OCI-LY7 (cell line): ENCODE measurements at regions not wholly inside any gene's neighbourhood (a gene's known extent, or its start where the extent isn't known, plus 50 kb on each side); places are given as distances from the start of the nearest gene placed in this dataset.
"Not testable (repeated sequence)": the region's sequence is repeated elsewhere in the genome, so short reads cannot be mapped to it uniquely, and the experiment has no call there.

ENCODE experiments used
- BruUV-seq: library from RNA; stranded (reverse); fragments of 400-500 nt; replicated peaks from 2 replicates; lab custom pipeline; 2021; lab: Mats Ljungman, UMichigan
- CTCF ChIA-PET: fragments of 300-600 bp; sonication (Branson Sonifier 250); formaldehyde crosslinking; loops from one replicate; lab custom pipeline; 2022; ENCODE audit warnings: antibody characterized with exemption; ENCODE audit not compliant: unreplicated experiment; lab: Charles Lee
- POLR2A ChIA-PET: fragments of 300-600 bp; sonication (Branson Sonifier 250); formaldehyde crosslinking; loops from one replicate; lab custom pipeline; 2022; ENCODE audit warnings: antibody characterized with exemption; lab: Charles Lee
- DNase-seq: peaks from one replicate; pipeline ENCODE4 v3.0.0-alpha.2; 2015; ENCODE audit warnings: low spot score
- H2AFZ ChIP-seq: fragments of 200-600 bp; sonication (generic), shearing (Covaris generic); 2 replicates; pipeline ENCODE4 v1.6.1; 2014; ENCODE audit warnings: mild to moderate bottlenecking, antibody characterized with exemption, low read length, moderate library complexity
- H3K27ac ChIP-seq: fragments of 200-600 bp; sonication (generic); 2 replicates; pipeline ENCODE4 v1.5.1; 2014; ENCODE audit warnings: mixed run types, low read depth, mild to moderate bottlenecking, moderate library complexity, low read length, inconsistent platforms; ENCODE audit not compliant: poor library complexity, severe bottlenecking
- H3K36me3 ChIP-seq: fragments of 200-600 bp; sonication (generic); 2 replicates; pipeline ENCODE4 v1.6.1; 2014; ENCODE audit warnings: mild to moderate bottlenecking, antibody characterized with exemption, low read length, moderate library complexity, mixed read lengths; ENCODE audit not compliant: insufficient read depth
- H3K4me1 ChIP-seq: fragments of 200-600 bp; sonication (generic); 2 replicates; pipeline ENCODE4 v1.5.1; 2014; ENCODE audit warnings: mild to moderate bottlenecking, low read length; ENCODE audit not compliant: insufficient read depth, poor library complexity, severe bottlenecking
- H3K4me2 ChIP-seq: fragments of 200-600 bp; sonication (generic); 2 replicates; pipeline ENCODE4 v1.6.1; 2014; ENCODE audit warnings: mild to moderate bottlenecking, low read length
- H3K4me3 ChIP-seq: fragments of 200-600 bp; sonication (generic); 2 replicates; pipeline ENCODE4 v1.5.1; 2014; ENCODE audit warnings: mild to moderate bottlenecking, low read depth, low read length; ENCODE audit not compliant: poor library complexity, severe bottlenecking
- H3K79me2 ChIP-seq: fragments of 200-600 bp; sonication (generic); 2 replicates; pipeline ENCODE4 v1.6.1; 2016; ENCODE audit warnings: low read depth, mild to moderate bottlenecking, low read length, moderate library complexity, mixed read lengths; ENCODE audit not compliant: insufficient read depth
- H3K9me2 ChIP-seq: fragments of 200-600 bp; sonication (generic); 2 replicates; pipeline ENCODE4 v1.6.1; 2016; ENCODE audit warnings: mild to moderate bottlenecking, low read length, mixed read lengths; ENCODE audit not compliant: insufficient read depth
- H3K9me3 ChIP-seq: fragments of 200-600 bp; sonication (generic); 2 replicates; pipeline ENCODE4 v1.6.1; 2014; ENCODE audit warnings: mild to moderate bottlenecking, mixed run types, low read length, mixed read lengths
- H4K20me1 ChIP-seq: fragments of 200-600 bp; sonication (generic); 2 replicates; pipeline ENCODE4 v1.6.1; 2014; ENCODE audit warnings: mild to moderate bottlenecking, antibody characterized with exemption, low read length, moderate library complexity, mixed read lengths; ENCODE audit not compliant: insufficient read depth
- EZH2phosphoT487 ChIP-seq: fragments of 200-600 bp; sonication (generic); IDR thresholded peaks from 2 replicates; pipeline ENCODE4 v1.6.1; 2018; ENCODE audit warnings: low read depth, borderline replicate concordance, mild to moderate bottlenecking, mixed run types, antibody characterized with exemption, low read length, moderate library complexity, mixed read lengths
- intact Hi-C: fragments of 100-400 bp; cut with micrococcal nuclease; formaldehyde crosslinking; loops from one replicate; pipeline ENCODE4 v1.10.0; 2022; ENCODE audit not compliant: unreplicated experiment
- TF ChIP-seq, protein P1 (sequence below): fragments of 200-600 bp; sonication (generic); conservative IDR thresholded peaks from 2 replicates; pipeline ENCODE4 v1.5.1; 2014; ENCODE audit warnings: mild to moderate bottlenecking, antibody characterized with exemption, low read length, moderate library complexity, mixed read lengths

DNA sequence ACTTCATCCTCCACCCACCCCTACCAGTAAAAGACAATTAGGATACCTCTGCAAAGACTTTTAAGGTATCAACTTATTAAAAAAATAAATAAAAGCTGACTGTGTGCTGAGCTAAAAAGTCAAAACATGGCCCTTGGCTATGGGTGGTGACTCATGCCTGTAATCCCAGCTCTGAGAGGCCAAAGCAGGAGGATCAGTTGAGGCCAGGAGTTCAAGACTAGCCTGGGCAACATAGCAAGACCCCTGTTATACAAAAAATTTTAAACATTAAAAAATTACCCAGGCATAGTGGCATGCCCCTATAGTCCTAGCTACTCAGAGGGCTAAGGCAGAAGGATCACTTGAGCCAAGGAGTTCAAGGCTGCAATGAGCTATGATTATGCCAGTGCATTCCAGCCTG is 110.8 kb upstream of the FOXN2 start:
- no peak for TF ChIP-seq EZH2phosphoT487
- TF ChIP-seq, protein P1, sequence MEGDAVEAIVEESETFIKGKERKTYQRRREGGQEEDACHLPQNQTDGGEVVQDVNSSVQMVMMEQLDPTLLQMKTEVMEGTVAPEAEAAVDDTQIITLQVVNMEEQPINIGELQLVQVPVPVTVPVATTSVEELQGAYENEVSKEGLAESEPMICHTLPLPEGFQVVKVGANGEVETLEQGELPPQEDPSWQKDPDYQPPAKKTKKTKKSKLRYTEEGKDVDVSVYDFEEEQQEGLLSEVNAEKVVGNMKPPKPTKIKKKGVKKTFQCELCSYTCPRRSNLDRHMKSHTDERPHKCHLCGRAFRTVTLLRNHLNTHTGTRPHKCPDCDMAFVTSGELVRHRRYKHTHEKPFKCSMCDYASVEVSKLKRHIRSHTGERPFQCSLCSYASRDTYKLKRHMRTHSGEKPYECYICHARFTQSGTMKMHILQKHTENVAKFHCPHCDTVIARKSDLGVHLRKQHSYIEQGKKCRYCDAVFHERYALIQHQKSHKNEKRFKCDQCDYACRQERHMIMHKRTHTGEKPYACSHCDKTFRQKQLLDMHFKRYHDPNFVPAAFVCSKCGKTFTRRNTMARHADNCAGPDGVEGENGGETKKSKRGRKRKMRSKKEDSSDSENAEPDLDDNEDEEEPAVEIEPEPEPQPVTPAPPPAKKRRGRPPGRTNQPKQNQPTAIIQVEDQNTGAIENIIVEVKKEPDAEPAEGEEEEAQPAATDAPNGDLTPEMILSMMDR, result no peak
- H3K9me3 ChIP-seq, result no peaks in the 10 kb centered on the region
- intact Hi-C loops, result no loop called here

DNA sequence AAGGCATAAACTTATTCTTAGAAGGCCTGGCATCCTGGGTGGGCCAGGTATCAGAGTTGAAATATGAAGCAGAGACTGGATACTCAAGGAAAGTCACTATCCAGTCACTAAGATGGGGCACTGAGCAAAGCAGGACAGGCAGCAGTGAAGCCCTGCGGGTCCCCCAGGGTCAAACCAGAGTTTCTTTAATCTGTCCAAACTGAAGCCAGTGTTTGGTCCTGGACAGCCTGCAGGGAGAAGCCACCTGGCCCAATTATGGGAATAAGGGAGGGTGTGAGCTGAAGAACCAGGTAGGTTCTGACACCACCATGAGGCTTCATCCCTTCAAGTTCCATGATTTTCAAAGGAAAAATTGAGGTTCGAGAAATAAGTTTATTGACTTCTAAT is 109.7 kb upstream of the FOXN2 start:
- DNase-seq, result no peak
- Histone ChIP-seq H3K4me1 (no peaks in the 10 kb centered on the region), H3K9me2 (no peaks in the 10 kb centered on the region), H3K27ac (no peak overlapping the region), H3K4me3 (no peak overlapping the region), H3K4me2 (no peak overlapping the region), H3K79me2 (no peaks in the 10 kb centered on the region), H3K36me3 (no peaks in the 10 kb centered on the region), H3K9me3 (no peaks in the 10 kb centered on the region), H2AFZ (no peak overlapping the region), H4K20me1 (no peaks in the 10 kb centered on the region)
- CTCF ChIA-PET, result no interaction called here
- intact Hi-C loops, result no loop called here
- BruUV-seq, result no TSS peak
- POLR2A ChIA-PET, result interaction anchor here (0.5 kb wide), 1 partner anchor 13 kb away, joined by 5 read pairs; no protein-coding TSS in a partner anchor
- TF ChIP-seq EZH2phosphoT487, result no peak
- TF ChIP-seq, protein P1, result no peak

More for the DNA sequence above, 110.8 kb upstream of the FOXN2 start:
- H3K27ac ChIP-seq, result no peak overlapping the region
- H4K20me1 ChIP-seq, result no peaks in the 10 kb centered on the region
- BruUV-seq, result no TSS peak
- H3K79me2 ChIP-seq, result no peaks in the 10 kb centered on the region
- H2AFZ ChIP-seq, result no peak overlapping the region
- no peaks in the 10 kb centered on the region for H3K36me3 ChIP-seq
- no peaks in the 10 kb centered on the region for H3K9me2 ChIP-seq
- CTCF ChIA-PET, result no interaction called here
- no peak overlapping the region for H3K4me3 ChIP-seq
- POLR2A ChIA-PET, result interaction anchor here (0.7 to 1.2 kb wide), 2 partner anchors 8 to 59 kb away, joined by 3 read pairs; no protein-coding TSS in a partner anchor
- DNase-seq, result no peak
- H3K4me1 ChIP-seq, result no peaks in the 10 kb centered on the region
- H3K4me2 ChIP-seq, result no peak overlapping the region

DNA sequence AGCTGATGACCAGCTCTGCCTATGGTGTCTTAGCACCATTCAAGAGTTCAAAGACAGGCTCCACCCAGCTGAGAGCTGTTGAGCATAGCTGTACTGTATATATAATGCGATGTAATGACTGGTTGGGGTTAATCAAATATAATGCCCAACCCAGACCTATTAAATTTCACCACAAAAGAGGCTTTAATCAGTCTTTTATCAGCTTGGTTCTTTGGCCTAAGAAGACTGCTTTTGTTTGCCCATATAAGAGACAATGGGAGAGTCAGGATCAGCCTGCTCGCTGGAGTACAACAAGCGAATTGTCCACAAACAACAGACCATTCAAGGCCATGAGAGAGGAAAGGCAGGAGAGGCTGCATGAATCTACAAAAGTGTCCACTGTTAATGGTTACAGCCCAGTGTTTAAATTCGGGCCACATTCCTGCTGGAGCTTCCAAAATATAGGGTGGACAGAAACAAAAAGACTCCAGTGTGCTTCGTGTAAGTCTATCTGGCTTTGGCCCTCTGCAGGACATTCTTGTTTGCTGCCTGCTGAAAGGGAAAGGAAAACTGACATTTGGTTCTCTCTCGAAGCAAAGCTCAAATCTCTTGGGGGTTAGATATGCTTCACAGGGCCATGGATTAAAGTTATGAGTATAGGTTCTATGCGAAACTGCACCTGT is 109.2 kb upstream of the FOXN2 start:
- BruUV-seq, result no TSS peak
- Histone ChIP-seq H3K4me2 (no peak overlapping the region), H4K20me1 (no peaks in the 10 kb centered on the region), H3K9me3 (no peaks in the 10 kb centered on the region), H3K27ac (no peak overlapping the region), H3K4me1 (no peaks in the 10 kb centered on the region), H3K4me3 (no peak overlapping the region), H2AFZ (no peak overlapping the region), H3K9me2 (no peaks in the 10 kb centered on the region), H3K36me3 (no peaks in the 10 kb centered on the region), H3K79me2 (no peaks in the 10 kb centered on the region)
- intact Hi-C loops, result no loop called here
- POLR2A ChIA-PET, result no interaction called here
- TF ChIP-seq EZH2phosphoT487, result no peak
- TF ChIP-seq, protein P1, result no peak
- DNase-seq, result no peak
- CTCF ChIA-PET, result no interaction called here

DNA sequence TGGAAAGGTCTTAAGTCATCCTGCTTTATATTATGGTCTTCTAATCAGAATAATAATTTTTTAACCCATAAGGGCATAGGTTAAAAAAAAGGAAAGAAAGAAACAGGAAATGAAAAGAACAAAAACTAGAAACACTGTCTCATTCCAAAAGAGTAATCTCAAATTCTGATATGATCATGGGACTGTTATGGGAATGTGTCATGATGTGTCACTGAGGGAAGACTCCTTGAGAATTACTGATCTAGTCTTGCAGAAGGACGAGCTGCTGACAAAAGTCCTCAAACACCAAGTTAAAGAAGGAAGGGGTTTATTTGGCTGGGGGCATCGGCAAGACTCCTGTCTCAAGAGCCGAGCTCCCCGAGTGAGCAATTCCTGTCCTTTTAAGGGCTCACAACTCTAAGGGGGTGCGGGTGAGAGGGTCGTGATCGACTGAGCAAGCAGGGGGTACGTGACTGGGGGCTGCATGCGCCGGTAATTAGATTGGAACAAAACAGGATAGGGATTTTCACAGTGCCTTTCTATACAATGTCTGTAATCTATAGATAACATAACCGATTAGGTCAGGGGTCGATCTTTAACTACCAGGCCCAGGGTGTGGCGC is 108.3 kb upstream of the FOXN2 start:
- H3K4me1 ChIP-seq, CTCF ChIA-PET, BruUV-seq, H3K4me2 ChIP-seq, H3K27ac ChIP-seq, intact Hi-C loops, H3K9me3 ChIP-seq, H3K36me3 ChIP-seq, H2AFZ ChIP-seq, POLR2A ChIA-PET, H4K20me1 ChIP-seq, H3K9me2 ChIP-seq, H3K79me2 ChIP-seq, H3K4me3 ChIP-seq, DNase-seq: not testable (repeated sequence)
